Cardiac muscle cell (in vitro differentiated cells and primary cell): ENCODE measurements at regions not wholly inside any gene's neighbourhood (a gene's known extent, or its start where the extent isn't known, plus 50 kb on each side); places are given as distances from the start of the nearest gene placed in this dataset.

ENCODE experiments used
- DNase-seq, 2 donors: peaks; one replicate each; pipeline versions ENCODE4 v3.0.0 to v3.0.0-alpha.2; 2010 to 2017; ENCODE audit warnings: low read depth in 1 of 2, low spot score in 1 of 2
- H3K27ac ChIP-seq: fragments of 200-600 bp; sonication (generic); 2 replicates; pipeline ENCODE4 v1.5.1; 2016
- H3K27me3 ChIP-seq: fragments of 200-600 bp; sonication (generic); 2 replicates; pipeline ENCODE4 v1.6.0; 2016; ENCODE audit warnings: control low read depth
- H3K36me3 ChIP-seq: fragments of 200-600 bp; sonication (generic); 2 replicates; pipeline ENCODE4 v1.5.1; 2016; ENCODE audit warnings: control low read depth
- H3K4me1 ChIP-seq: fragments of 200-600 bp; sonication (generic); 2 replicates; pipeline ENCODE4 v1.8.1; 2017; ENCODE audit warnings: low read depth, mild to moderate bottlenecking, mixed run types
- H3K4me3 ChIP-seq: fragments of 200-600 bp; sonication (generic); 2 replicates; pipeline ENCODE4 v1.5.1; 2016; ENCODE audit warnings: mild to moderate bottlenecking
- H3K9me3 ChIP-seq: fragments of 200-600 bp; sonication (generic); 2 replicates; pipeline ENCODE4 v1.5.1; 2017; ENCODE audit warnings: low read depth, mild to moderate bottlenecking, control low read depth
- TF ChIP-seq, protein P1 (sequence below): IDR thresholded peaks from 2 replicates; pipeline ENCODE4 v1.5.1; 2012; ENCODE audit warnings: low read depth, mild to moderate bottlenecking, low read length

DNA sequence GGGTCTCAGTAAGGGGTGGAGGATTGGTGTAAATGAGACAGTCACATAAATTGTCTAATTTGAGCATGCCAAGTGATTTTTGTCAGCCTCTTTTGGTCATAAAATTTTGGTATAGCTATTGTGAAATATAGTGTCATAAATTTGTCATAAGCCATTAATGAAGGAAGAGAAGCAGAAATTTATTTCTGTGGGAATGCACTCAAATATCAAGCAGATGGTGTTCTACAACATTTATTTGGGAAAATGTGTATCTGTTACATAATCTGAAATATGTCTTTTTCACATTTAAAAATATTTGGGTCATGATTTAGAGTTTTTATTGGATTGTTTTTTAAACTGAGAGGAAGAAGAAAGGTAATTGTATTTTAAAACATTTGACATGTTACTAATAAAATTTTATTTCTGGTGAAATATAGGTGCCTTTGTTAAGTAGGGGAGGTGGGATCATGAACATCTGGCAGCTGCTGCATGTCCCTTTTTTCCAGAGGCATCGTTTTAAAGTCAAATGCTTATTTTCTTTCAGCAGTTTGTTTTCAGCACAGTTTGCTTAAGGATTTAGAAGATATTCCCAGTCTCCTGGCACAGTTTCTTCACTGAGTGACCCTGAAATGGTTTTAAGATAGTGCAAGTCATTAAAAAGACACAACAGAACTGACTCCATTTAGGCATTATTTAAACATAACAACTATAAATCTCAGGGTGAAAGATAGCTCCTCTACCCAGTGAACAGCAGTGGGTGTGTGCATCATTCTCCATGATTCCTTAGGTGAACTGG, 371.7 kb downstream of the SNAPC1 start:
- Histone ChIP-seq H3K27ac (no peak overlapping the region), H3K27me3 (peaks cover 22% of the 10 kb centered on the region)
- TF ChIP-seq, protein P1, sequence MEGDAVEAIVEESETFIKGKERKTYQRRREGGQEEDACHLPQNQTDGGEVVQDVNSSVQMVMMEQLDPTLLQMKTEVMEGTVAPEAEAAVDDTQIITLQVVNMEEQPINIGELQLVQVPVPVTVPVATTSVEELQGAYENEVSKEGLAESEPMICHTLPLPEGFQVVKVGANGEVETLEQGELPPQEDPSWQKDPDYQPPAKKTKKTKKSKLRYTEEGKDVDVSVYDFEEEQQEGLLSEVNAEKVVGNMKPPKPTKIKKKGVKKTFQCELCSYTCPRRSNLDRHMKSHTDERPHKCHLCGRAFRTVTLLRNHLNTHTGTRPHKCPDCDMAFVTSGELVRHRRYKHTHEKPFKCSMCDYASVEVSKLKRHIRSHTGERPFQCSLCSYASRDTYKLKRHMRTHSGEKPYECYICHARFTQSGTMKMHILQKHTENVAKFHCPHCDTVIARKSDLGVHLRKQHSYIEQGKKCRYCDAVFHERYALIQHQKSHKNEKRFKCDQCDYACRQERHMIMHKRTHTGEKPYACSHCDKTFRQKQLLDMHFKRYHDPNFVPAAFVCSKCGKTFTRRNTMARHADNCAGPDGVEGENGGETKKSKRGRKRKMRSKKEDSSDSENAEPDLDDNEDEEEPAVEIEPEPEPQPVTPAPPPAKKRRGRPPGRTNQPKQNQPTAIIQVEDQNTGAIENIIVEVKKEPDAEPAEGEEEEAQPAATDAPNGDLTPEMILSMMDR, result no peak

DNA sequence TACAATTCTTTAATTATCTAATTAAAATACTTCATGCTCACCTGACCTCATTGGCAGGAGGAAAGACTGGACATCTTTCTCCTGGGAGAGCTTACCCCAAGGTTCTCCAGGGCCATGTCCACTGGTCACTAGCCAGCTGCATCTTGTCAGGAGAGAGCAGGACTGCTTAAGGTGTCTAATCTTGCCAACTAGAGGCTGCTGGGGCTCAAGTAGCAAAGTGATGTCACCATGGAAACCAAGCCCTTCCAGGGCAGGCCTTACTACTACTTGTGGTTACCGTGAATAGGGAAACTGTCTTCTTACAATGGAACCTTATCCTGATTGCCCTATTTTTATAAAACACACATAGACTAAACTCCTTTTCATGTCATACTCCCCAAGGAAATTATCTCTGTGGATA, 376.4 kb downstream of the SNAPC1 start:
- no peaks in the 10 kb centered on the region for H3K27me3 ChIP-seq
- H3K4me3 ChIP-seq, result no peak overlapping the region
- no peaks in the 10 kb centered on the region for H3K36me3 ChIP-seq
- no peaks in the 10 kb centered on the region for H3K9me3 ChIP-seq
- TF ChIP-seq, protein P1, result no peak
- no peaks in the 10 kb centered on the region for H3K4me1 ChIP-seq
- peak; percentile 10 to 27 for DNase-seq
- no peak overlapping the region for H3K27ac ChIP-seq

More for the DNA sequence above, 371.7 kb downstream of the SNAPC1 start:
- Histone ChIP-seq H3K4me3 (no peak overlapping the region), H3K36me3 (no peaks in the 10 kb centered on the region), H3K4me1 (no peaks in the 10 kb centered on the region), H3K9me3 (no peaks in the 10 kb centered on the region)
- no peak for DNase-seq

DNA sequence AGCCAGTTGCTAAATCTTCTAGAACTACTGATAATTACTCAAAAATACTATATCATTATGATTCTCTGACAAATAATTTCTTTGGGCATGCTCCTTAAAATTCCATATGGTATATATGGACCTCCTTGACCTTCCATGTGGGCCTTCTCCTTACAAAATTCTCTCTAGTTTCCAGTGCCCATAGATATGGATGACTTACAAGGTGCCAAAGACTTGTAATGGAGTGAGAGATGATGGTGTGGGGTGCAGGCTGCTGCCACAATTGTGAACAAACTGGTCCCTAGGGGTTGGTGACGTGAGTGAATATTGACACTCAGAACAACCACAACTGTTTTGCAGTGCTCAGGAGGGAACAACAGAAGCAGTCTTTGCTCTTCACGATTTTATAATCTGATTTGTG, 378.9 kb downstream of the SNAPC1 start:
- Histone ChIP-seq H3K27ac (no peak overlapping the region), H3K36me3 (no peaks in the 10 kb centered on the region), H3K27me3 (no peaks in the 10 kb centered on the region), H3K4me3 (no peak overlapping the region), H3K9me3 (no peaks in the 10 kb centered on the region), H3K4me1 (no peaks in the 10 kb centered on the region)
- TF ChIP-seq, protein P1, result no peak
- no peak for DNase-seq

DNA sequence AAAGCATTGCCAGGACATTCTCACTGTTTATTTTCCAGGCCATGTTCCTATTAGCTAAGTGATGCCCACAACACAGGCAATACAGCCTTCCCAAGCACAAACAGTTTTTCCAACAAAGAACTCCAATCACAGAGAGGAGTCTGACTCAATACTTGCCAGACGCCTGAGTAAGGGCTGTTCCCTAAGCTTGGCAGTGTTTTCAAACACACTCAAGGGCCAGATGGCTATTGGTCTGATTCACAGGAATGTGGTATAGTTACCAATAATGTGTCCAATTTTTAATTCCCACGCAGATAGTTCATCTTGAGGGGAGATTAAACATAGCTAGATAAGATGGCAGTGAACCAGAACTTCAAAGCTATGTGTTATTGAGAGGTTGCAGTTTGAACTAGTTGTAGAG, 381.0 kb downstream of the SNAPC1 start:
- H3K4me1 ChIP-seq, result no peaks in the 10 kb centered on the region

DNA sequence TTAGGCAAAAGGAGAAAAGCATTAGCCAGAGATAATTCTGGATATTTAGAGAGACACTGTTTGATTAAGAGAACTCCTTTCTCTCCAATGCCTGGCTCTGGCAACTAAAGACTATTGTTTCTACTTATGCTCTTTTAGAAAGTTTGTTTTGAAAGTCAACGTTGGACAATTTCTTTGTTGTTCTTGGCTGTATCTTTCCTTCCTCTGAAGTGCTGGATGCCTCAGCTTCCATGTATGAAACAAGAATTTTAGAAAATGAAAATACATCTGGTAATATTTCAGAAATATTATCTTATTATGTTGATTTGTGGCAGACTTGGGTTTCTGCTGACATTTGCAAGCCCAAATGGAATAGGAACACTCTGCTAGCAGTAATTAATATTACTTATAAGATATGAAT, 382.6 kb downstream of the SNAPC1 start:
- Histone ChIP-seq H3K4me3 (no peak overlapping the region), H3K27me3 (no peaks in the 10 kb centered on the region), H3K27ac (no peak overlapping the region), H3K36me3 (no peaks in the 10 kb centered on the region), H3K9me3 (no peaks in the 10 kb centered on the region), H3K4me1 (no peaks in the 10 kb centered on the region)
- no peak for DNase-seq
- TF ChIP-seq, protein P1, result no peak

More for the DNA sequence above, 381.0 kb downstream of the SNAPC1 start:
- Histone ChIP-seq H3K9me3 (no peaks in the 10 kb centered on the region), H3K27me3 (no peaks in the 10 kb centered on the region), H3K27ac (no peak overlapping the region), H3K4me3 (no peak overlapping the region), H3K36me3 (no peaks in the 10 kb centered on the region)
- TF ChIP-seq, protein P1, result no peak
- peak in 1 of 2 donors; percentile 65 for DNase-seq
